ENCODE measurements at regions not wholly inside any gene's neighbourhood (a gene's known extent, or its start where the extent isn't known, plus 50 kb on each side); places are given as distances from the start of the nearest gene placed in this dataset.

- TF ChIP-seq CTCF (conservative IDR thresholded peaks at IDR 0.05), result no peak
- no peak overlapping the region for H3K27ac ChIP-seq
Observed at GRCh38 chr10:125419831-125420230, 259.5 kb upstream of the CTBP2 start.

GRCh38 chr10:125419146-125419545, 258.8 kb upstream of the CTBP2 start:
- no peak for TF ChIP-seq CTCF (conservative IDR thresholded peaks at IDR 0.05)

GRCh38 chr10:125417605-125418004, 257.2 kb upstream of the CTBP2 start:
- no peak for TF ChIP-seq CTCF (conservative IDR thresholded peaks at IDR 0.05)
- H3K27ac ChIP-seq, result no peak overlapping the region

More at GRCh38 chr10:125419146-125419545, 258.8 kb upstream of the CTBP2 start:
- no peak overlapping the region for H3K27ac ChIP-seq

- no peak overlapping the region for H3K27ac ChIP-seq
- TF ChIP-seq CTCF (conservative IDR thresholded peaks at IDR 0.05), result no peak
Observed at GRCh38 chr10:125415964-125416363, 255.6 kb upstream of the CTBP2 start.

- TF ChIP-seq CTCF (conservative IDR thresholded peaks at IDR 0.05), result no peak
- no peak overlapping the region for H3K27ac ChIP-seq
Observed at GRCh38 chr10:125415006-125415633, 254.8 kb upstream of the CTBP2 start.

- no peak overlapping the region for H3K27ac ChIP-seq
- TF ChIP-seq CTCF (conservative IDR thresholded peaks at IDR 0.05), result no peak
Observed at GRCh38 chr10:125411724-125412123, 251.4 kb upstream of the CTBP2 start.

GRCh38 chr10:125409756-125410155, 249.4 kb upstream of the CTBP2 start:
- no peak for TF ChIP-seq CTCF (conservative IDR thresholded peaks at IDR 0.05)
- H3K27ac ChIP-seq, result no peak overlapping the region

All from VCaP (cell line).